ENCODE measurements at regions not wholly inside any gene's neighbourhood (a gene's known extent, or its start where the extent isn't known, plus 50 kb on each side); places are given as distances from the start of the nearest gene placed in this dataset.
A peak's percentile ranks its signal among the peaks of the same experiment; 100 is the strongest.
"Not testable (repeated sequence)": the region's sequence is repeated elsewhere in the genome, so short reads cannot be mapped to it uniquely, and the experiment has no call there.

DNA sequence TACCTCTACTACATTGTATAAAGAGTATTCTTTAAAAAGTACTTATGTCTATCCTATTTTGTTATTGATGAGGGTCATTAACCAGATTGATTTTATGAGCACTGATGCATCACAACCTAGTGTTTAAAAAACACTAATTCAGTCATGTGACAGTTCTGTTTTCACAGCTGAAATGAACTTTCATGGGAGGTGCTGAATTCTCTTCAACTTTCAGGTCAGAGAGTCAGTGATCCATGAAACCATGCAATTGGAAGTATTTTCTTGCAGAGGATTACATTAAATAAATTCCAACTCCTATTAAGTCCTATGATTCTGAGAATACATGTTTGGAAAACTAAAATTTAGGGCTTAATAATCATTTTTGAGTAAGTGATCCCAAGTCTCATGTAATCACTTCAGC is 889.4 kb downstream of the KCNA4 start:
- in situ Hi-C loops (cut with HindIII; ENCODE audit: low pct_unique_long_range_greater_than_20kb, low sequenced_read_pairs), result no loop called here

DNA sequence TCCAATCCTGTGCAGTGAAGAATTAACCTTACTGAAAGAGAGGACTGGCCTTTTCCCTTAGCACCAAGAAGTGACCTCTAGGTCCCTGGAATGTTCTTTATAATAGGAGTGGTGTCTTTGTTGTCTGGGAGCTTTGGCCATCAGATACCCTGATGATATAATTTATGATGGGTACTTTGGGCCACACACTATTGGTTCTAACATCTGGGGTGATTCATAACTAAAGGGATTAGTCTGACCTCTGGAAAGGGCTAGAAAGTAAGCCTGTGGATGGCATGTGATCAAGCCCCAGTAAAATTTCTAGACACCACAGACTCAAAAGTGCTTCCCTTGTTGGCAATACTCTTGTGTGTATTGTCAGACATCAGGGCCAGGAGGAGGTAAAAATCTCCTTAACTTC is 891.2 kb downstream of the KCNA4 start:
- in situ Hi-C loops (cut with HindIII; ENCODE audit: low pct_unique_long_range_greater_than_20kb, low sequenced_read_pairs), result no loop called here

More for the DNA sequence above, 889.4 kb downstream of the KCNA4 start:
- no peak for DNase-seq (ENCODE audit: low read depth, low spot score)

DNA sequence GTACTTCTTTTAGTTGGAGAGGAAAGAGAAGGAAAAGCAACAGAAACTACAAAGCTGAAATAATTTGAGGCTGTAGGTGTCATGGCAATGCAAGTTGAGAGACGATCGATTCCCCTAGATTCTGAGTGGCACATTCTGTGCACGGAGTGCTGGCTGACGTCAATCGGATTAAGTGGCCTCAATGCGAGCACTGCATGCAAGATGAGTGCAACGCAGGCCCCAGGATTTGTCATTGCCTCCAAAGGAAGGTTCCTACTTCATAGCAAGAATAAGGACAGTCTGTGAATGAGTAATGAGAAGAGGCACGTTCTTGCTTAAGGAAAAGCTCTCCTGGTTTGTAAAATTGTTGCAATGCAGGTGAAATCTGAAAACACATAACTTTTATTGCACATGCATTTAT is 892.4 kb downstream of the KCNA4 start:
- in situ Hi-C loops (cut with HindIII; ENCODE audit: low pct_unique_long_range_greater_than_20kb, low sequenced_read_pairs), result no loop called here
- DNase-seq (ENCODE audit: low read depth, low spot score), result no peak

More for the DNA sequence above, 891.2 kb downstream of the KCNA4 start:
- DNase-seq (ENCODE audit: low read depth, low spot score), result no peak

DNA sequence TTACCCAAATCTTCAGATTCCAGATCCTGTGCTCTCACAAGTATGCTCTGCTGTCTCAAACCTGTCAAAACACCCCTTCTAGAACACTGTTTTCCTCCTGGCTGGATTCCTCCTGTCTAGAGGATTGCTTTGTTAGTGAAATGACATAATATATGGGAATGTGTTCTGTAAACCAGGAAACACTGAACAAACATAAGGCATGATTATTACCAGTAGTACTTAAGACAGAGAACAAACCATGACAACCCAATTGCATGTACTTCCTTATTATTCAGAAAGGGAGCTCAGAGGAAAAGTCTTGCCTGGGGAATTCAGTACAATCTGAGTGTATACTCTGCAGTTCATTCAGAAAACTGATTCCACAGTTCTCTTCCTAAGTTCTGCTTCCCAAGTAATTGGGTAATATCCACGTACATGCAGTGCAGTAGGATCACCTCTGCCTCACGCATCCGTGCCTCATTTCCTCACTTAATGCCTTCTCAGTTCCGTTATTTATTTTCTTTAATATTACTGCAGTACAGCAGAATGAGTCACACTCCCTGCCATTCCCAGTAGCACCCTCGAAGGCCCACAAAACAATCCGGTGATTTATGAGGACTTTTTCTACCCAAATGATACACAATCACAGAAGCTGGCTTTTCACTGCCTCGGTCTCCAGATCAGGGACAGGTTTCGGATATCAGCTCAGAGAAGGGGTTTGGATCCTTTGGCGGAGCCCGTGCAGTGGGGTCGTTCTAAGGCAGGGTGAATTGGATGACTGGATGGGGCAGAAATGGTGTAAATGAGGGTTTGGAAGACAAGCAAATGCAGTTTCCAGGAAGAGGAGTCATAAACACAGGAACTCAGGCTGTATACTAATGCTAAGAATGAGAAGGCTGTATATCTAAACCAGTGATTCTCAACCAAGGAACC is 896.9 kb downstream of the KCNA4 start:
- peak; percentile 2 for DNase-seq (ENCODE audit: low read depth, low spot score)
- in situ Hi-C loops (cut with HindIII; ENCODE audit: low pct_unique_long_range_greater_than_20kb, low sequenced_read_pairs), result no loop called here

DNA sequence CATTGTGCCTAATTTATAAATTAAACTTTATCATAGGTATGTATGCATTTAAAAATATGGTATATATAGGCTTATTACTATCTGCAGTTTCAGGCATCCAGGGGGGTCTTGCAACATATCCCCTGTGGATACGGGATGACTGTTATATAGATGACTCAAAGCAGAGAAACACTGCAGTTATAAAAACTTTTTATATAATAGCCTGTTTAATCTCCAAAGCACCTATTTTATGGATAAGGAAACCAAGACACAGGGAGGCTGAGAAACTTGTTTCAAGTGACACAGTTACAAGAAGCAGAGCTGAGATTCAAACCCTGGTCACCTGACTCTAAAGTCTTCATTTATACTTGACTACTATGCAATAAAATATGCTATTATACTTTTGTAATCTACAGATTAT is 897.7 kb downstream of the KCNA4 start:
- DNase-seq (ENCODE audit: low read depth, low spot score), result no peak
- in situ Hi-C loops (cut with HindIII; ENCODE audit: low pct_unique_long_range_greater_than_20kb, low sequenced_read_pairs), result no loop called here

DNA sequence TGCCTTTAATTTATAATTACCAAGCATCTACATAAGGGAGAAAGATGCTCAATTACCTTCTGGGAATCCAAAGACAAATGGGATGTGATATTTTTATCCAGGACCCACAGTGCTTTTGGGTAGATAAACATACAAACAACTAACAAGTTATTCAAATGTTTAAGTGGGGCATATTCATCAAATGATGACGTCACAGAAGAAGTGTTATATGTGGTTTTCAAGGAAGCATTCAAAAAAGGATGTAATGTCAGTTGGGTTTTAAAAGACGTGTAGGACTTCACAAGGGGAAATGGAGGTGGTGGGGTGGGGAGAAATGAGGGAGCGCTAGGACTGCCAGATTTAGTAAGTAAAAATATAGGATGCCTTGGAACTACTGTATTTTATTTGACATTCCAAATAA is 915.9 kb downstream of the KCNA4 start:
- DNase-seq (ENCODE audit: low read depth, low spot score), result no peak
- in situ Hi-C loops (cut with HindIII; ENCODE audit: low pct_unique_long_range_greater_than_20kb, low sequenced_read_pairs), result no loop called here

DNA sequence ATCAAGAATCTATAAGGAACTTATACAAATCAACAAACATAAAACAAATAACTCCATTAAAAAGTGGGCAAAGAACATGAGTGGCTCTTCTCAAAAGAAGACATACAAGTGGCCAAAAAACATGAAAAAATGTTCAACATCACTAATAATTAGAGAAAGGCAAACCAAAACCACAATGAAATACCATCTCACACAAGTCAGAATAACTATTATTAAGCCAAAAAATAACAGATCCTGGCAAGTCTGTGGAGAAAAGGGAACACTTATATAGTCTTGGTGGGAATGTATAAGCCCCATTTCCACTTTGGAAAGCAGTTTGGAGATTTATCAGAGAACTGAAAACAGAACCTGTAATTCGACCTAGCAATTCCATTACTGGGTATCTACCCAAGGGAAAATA is 921.0 kb downstream of the KCNA4 start:
- in situ Hi-C loops (cut with HindIII; ENCODE audit: low pct_unique_long_range_greater_than_20kb, low sequenced_read_pairs), result no loop called here
- DNase-seq (ENCODE audit: low read depth, low spot score), result no peak

DNA sequence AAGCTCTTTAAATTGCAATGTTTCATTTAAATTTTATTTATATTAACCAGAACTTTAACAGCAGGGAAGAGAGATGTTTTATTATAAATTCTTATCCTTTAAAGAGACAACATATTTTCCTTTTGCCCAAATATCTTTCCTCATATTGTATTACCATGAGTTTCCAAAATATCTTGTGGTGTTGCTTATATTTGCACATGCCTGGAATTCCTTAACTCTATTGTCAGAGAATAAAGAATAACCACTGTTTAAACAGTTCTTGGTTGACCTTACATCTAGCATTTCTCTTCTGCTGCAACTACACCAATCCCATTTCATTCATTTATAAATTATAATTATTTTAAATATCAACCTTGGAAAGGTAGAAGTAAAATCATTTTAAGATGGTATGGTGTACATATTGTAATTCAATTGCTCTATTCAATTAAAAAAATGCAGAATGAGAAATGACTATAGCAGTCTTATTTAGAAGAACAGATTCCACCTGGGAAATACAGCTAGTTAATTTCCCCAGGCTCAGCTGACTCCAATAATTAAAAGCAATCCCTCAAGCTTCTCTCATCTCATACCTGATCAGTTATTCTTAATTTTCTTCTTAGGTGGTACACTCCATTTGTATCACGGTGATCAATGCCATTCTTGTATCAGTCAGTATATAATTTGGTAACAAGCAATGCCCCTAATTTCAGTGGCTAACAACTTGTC is 923.3 kb downstream of the KCNA4 start:
- in situ Hi-C loops (cut with HindIII; ENCODE audit: low pct_unique_long_range_greater_than_20kb, low sequenced_read_pairs), result no loop called here

DNA sequence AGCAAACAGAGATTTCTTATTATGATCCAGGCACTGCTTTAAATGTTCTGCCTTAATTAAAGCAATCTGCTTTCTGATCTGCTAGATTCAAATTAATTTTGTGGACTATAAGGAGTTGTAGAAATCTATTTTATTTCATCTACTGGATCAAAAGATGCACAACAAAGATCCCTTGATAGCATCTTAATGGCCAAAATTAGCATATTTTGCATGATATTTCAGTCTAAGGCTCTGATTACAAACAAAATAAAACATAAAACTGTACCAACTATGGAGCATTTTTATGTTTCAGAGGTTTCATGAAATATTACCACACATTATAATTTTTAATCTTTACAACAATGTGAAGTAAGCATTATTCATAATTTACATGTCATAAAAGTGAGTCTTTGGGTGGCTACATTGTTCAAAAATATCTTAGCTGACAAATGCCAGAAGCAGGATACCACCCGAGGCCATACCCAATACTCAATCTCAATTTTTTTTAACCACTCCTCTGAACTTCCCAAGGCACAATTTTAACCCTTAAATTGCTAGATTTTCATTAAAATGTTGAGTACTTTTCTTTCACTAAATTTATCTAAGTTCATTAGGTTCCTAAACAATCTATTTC is 929.5 kb downstream of the KCNA4 start:
- DNase-seq (ENCODE audit: low read depth, low spot score), result no peak
- in situ Hi-C loops (cut with HindIII; ENCODE audit: low pct_unique_long_range_greater_than_20kb, low sequenced_read_pairs), result no loop called here

More for the DNA sequence above, 923.3 kb downstream of the KCNA4 start:
- DNase-seq (ENCODE audit: low read depth, low spot score), result no peak

DNA sequence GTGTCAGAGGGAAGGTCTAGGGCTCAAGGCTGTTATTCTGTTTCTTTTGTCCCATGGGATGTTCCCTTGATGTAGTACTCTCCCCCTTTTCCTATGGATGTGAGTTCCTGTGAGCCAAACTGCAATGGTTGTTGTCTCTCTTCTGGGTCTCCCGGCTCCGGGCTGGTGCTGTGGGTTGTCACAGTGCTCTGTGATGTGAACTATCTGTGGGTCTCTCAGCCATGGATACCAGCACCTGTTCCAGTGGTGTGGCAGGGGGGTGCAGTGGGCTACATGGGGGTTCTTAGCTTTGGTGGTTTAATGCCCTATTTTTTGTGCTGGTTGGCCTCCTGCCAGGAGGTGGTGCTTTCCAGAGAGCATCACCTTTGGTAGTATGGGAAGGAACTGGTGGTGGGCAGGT is 941.1 kb downstream of the KCNA4 start:
- in situ Hi-C loops (cut with HindIII; ENCODE audit: low pct_unique_long_range_greater_than_20kb, low sequenced_read_pairs), result no loop called here

DNA sequence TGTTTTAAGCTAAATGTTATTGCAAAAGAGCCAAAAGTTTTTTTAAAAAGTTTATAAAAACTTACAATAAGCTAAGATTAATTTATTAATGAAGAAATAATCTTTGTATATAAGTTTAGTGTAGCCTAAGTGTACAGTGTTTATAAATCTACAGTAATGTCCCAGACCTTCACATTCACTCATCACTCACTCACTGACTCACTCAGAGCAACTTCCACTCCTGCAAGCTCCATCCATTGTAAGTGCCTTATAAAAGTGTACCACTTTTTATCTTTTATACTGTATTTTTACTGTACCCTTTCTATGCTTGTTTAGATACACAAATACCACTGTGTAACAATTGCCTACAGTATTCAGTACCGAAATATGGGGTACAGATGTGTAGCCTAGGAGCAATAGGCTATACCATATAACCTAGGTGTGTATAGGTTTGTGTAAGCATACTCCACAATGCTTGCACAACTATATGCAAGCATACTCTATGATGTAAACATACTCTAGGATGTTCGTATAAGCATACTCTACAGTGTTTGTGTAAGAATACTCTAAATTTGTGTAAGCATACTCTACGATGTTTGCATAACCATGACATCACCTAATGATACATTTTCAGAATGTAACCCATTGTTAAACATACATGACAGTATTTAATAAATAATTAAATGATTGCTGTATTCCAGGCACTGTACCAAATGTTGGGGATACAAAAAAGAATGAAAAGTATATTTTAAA is 953.0 kb downstream of the KCNA4 start:
- in situ Hi-C loops (cut with HindIII; ENCODE audit: low pct_unique_long_range_greater_than_20kb, low sequenced_read_pairs), result no loop called here
- no peak for DNase-seq (ENCODE audit: low read depth, low spot score)

More for the DNA sequence above, 941.1 kb downstream of the KCNA4 start:
- no peak for DNase-seq (ENCODE audit: low read depth, low spot score)

DNA sequence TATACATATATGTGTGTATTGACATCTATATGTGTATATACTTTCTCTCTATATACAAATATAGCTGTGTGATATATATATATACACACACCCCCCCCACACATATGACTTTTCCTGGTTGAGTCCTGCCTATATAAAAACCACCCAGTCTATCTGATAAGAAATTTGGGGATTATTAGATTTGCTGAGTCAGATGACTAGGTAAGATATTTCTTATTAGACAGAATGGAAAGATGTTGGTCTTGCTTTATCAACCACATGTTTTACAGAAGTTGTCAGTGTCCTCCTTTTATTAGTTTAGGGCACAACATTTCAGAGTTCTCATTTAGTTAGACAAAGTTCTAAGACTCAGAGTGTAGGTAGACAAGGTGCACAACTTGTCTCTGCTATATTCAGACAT is 953.3 kb downstream of the METTL15 start:
- no peak for DNase-seq (ENCODE audit: low read depth, low spot score)
- in situ Hi-C loops (cut with HindIII; ENCODE audit: low pct_unique_long_range_greater_than_20kb, low sequenced_read_pairs), result no loop called here

DNA sequence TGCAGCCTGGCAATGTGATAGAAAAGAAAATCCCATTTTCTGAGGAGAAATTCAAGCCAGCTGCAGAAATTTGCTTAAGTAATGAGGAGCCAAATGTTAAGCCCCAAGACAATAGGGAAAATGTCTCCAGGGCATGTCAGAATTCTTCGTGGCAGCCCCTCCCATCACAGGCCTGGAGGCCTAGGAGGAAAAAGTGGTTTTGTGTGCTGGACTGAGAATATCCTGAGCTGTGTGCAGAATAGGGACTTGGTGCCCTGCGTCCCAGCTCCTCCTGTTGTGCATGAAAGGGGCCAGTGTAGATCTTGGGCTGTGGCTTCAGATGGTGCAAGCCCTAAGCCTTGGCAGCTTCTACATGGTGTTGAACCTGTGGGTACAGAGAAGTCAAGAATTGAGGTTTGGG is 948.3 kb downstream of the METTL15 start:
- in situ Hi-C loops (cut with HindIII; ENCODE audit: low pct_unique_long_range_greater_than_20kb, low sequenced_read_pairs); DNase-seq (ENCODE audit: low read depth, low spot score): not testable (repeated sequence)

DNA sequence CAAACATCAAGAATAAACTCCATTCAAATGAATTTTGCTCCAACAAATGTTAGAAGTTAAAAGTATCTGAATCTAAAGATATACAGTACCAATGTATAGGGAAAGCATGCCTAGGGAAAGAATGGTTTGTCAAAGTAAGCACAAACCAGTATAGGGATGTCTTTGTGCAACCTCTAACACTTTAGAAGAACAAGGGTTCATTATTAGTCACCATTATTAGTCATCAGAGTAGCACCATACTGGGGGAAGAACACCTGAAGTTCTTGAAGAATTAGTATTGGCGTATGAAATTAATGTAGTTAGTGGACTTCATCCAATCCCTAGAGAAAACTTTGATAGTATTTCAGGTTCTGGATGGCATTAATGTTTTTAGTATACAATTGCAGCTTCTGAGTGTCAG is 943.7 kb downstream of the METTL15 start:
- in situ Hi-C loops (cut with HindIII; ENCODE audit: low pct_unique_long_range_greater_than_20kb, low sequenced_read_pairs), result no loop called here
- no peak for DNase-seq (ENCODE audit: low read depth, low spot score)

DNA sequence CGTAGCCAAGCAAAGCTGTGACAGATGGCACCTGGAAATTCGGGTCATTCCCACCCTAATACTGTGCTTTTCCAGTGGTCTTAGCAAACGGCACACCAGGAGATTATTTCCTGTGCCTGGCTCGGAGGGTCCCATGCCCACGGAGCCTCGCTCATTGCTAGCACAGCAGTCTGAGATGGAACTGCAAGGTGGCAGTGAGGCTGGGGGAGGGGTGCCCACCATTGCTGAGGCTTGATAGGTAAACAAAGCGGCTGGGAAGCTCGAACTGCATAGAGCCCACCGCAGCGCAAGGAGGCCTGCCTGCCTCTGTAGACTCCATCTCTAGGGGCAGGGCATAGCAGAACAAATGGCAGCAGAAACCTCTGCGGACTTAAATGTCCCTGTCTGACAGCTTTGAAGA is 942.8 kb downstream of the METTL15 start:
- in situ Hi-C loops (cut with HindIII; ENCODE audit: low pct_unique_long_range_greater_than_20kb, low sequenced_read_pairs); DNase-seq (ENCODE audit: low read depth, low spot score): not testable (repeated sequence)

DNA sequence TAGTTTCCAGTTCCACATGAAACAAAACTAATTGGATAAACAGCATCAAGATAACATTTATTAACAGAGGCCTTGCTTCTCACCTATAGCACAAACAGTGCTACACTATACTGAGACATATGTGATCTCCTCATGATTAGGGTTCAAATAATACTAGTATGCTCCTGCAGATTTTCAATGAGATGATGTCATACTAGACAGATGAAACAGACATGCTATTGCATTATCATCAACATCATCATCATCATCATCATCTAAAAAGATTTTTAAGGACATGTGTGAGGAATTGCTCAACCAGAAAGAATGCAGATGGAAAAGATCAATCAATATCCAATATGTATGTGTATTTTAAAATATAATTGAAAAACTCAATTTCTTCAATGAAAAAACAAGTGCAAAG is 932.3 kb downstream of the METTL15 start:
- in situ Hi-C loops (cut with HindIII; ENCODE audit: low pct_unique_long_range_greater_than_20kb, low sequenced_read_pairs), result no loop called here
- DNase-seq (ENCODE audit: low read depth, low spot score), result no peak

DNA sequence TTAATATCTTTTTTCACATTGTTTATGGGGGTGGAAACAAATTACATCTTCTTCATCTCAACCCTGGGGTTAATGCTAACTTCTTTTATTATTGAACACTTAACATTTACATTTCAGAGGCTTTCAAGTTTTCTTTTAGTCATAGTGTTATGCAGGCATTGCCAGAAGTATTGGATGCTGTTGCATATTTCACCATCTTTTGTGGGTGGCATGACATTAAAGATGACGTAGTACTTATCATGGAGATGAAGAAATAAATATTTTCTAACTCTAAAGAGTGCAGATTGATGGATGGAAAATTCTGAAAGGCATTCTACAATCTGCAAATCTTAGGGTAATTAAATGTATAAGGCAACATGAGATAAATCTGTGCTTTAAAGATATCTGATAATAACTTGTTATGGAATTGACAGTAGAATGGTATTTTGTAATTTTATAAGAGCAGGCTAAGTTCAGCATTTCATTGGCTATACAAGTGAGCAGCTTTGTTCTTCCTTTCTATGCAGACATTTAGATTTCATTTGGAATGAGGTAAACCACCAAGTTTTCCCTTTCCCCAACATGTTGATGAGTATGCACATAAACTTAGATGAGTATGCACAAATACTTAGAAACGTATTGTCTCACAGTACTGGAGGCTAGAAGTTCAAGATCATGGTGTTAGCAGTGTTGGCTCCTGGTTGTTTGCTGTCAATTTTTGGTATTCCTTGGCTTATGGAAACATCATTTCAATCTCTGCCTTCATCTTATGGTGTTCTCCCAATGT is 924.4 kb downstream of the METTL15 start:
- in situ Hi-C loops (cut with HindIII; ENCODE audit: low pct_unique_long_range_greater_than_20kb, low sequenced_read_pairs), result no loop called here
- DNase-seq (ENCODE audit: low read depth, low spot score), result no peak

Data from SK-MEL-5 (cell line).